HG03095 (cell line): ENCODE measurements at regions not wholly inside any gene's neighbourhood (a gene's known extent, or its start where the extent isn't known, plus 50 kb on each side); places are given as distances from the start of the nearest gene placed in this dataset.

Experiments used
- ATAC-seq: cut with Tn5 transposase; IDR thresholded peaks from one replicate; pipeline ENCODE4 v1.9.1; 2021; ENCODE audit warnings: moderate library complexity; ENCODE audit not compliant: unreplicated experiment

DNA sequence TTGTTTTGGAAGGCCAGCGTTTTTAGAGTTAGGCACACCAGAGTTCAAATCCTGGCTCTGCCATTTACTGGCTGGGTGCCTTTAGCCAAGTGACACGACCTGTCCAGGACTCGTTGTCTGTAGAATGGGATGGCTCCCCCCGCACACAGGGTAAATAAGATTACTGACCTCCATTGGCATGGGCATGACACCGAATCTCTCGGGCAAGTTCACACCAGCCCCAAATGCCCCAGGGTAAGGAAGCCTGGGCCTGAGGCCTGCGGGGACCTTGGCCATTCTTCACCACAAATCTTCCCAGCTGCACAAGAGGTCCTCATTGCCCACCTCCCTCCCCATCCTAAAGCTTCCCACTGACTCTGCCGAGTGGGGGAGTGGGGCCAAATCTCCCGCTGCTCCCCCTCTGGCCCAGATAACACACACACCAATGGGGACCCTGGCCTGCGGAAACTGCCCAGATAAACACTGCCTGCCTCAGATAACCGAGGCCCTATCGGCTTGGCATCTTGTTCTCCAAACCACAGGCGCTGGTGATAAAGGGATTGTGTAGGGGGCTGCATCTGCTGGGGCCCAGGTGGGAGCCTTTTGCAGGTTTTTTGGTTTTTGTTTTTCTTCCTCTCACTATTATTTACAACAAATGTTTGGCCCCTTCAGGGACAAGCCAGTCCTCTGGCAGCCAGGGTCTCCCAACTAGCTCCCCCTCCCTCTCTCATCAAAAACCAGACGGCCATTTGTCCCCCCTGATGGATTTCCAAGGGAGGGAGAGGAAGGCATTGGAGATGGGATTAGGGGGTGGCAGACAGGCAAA, 75.0 kb upstream of the LHX1 start:
- ATAC-seq = no peak

DNA sequence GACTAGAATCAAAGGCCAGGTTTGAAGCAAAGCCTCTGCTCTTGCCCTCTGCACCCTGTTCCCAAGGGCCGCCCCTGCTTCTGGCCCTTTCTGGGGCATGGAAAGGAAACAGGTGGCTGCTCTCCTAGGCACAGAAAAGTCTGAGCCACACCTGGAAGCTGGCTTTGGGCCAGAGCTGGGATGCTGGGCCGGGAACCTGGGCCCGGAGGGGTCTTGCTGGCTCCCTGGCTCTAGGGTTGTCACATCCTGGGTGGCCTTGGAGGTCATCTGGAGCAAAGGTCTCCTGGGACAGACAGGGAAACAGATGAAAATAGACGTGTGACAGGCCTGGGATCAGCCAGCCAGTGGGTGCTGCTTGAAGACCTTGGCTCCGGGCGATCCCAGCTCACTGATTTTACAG, 74.1 kb upstream of the LHX1 start:
- ATAC-seq = no peak

DNA sequence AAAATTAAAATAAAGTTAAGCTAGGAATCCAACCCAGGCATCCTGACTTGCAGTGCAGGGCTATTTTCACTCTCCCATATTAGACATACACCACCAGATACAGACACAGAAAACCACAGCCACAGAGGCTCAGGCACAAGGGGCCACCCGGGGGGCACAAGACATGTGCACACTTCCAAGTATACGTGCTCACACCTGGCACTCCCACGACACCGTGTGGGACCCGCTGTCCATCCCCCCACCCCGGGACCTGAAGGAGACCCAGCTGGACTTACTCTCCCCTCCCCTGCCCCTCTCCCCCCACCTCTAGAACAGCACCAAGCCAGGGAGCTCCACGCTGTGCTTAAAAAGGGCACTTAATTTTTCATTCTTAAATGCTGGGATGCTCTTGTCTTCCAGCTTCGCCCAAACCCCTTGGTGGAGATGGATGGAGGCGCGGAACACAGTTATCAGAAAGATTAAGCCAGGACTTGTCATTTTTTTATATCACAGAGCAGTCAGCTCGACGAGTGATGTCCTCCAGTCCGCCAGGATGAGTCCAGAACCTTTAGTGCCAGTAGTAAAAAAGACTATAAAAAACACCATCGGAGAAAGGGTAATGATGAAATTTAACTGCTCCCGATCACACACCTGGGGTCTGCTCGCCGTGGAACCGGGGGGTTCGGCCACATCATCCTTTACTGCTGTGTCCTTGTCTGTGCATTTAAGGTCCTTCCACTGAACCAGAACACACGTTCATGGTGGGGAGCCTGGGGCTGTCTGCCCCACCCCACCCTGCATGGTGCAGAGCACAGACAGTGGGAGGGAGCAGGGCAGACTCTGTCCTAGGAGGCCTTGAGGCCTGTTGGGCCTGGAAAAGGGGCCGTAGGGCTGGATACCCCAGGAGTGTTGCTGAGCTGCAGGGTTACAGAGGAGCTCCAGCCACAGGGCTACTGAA, 73.3 kb upstream of the LHX1 start:
- no peak for ATAC-seq

DNA sequence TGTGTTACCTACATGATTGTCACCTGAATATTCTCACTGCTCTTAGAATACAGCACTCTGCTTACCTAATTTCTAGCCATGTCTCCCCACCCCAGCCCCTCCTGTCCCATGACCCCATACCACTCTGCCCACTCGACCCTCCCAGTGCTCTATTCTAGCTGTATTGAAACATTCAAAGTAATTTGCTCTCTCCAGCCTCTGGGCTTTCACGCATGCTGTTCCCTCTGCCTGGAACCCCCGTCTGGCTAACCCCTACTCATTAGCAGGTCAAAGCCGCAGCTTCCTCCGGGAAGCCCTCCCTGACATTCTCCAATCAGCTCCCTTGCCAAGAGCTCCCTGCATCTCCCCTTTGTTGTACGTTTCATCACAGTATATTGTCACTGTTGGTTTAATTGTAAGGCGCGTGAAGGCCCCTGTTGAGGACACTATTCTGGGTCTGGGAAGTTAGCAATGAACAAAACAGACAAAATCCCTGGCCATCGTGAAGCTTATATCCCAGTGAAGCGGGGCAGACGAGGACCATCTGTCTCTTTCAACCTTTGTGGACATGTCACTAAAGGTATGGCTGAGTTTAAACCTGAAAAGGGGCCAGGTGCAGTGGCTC, 72.3 kb upstream of the LHX1 start:
- no peak for ATAC-seq

DNA sequence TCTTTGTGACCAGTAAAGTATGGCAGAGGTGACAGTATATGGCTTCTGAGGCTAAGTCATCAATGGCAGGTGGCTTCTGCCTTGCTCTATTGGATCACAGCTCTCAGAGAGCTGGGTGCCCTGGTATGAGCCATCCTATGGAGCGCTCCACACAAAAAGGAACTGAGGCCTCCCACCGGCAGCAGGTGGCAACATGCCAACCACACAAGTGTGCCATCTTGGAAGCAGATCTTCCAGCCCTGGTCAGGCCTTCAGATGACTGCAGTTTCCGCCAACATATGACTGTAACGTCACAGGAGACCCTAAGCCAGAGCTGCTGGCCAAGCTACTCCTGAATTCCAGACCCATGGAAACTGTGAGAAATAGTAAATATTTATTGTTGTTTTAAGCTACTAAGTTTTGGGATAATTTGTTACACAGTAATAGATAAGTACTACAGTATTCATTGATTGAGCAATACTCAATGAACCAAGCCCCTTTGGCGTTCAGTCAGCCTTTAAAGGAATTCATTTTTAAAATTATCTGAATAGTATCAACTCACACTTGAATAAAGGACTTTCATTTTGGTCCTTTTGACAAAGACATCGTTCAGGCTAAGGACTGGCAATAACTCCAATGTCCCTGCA, 69.4 kb upstream of the LHX1 start:
- ATAC-seq = no peak

DNA sequence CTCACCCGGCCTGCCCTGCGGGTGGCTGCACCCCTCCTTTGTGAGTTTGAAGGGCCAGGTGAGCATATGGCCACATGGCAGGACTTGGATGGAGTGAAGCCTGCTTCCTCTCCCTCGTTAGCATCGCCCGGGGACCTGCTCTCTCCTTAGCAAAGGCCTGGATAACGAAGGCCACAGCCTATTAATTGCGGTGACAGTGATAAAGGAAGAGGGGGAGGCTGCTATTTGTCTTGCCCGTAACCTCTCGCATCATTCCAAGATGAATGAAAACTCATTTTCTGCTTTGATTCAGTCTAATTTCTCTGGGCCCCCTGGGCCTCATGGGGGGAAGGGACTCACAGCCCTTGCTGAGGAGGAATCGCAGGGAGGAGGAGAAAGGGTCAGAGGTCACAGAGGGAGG, 68.5 kb upstream of the LHX1 start:
- ATAC-seq = no peak

DNA sequence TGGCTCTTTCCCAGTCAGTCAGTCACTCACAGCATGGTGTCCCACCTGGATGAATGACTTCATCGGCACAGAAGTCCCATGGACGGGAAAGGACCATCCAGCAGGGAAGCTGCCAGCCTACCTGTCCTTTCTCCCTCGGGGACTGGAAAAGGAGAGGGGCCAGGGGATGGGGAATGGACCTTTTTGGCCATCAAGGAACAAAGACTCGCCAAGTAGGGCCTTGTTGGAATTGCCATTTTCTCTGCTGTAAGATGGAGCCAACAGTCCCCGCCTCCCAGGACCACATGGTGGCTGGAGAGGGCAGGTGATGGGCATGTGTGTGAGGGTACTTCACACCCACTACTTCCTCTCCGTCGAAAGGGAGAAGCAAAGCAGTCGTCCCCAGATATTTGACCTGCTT, 67.8 kb upstream of the LHX1 start:
- no peak for ATAC-seq

DNA sequence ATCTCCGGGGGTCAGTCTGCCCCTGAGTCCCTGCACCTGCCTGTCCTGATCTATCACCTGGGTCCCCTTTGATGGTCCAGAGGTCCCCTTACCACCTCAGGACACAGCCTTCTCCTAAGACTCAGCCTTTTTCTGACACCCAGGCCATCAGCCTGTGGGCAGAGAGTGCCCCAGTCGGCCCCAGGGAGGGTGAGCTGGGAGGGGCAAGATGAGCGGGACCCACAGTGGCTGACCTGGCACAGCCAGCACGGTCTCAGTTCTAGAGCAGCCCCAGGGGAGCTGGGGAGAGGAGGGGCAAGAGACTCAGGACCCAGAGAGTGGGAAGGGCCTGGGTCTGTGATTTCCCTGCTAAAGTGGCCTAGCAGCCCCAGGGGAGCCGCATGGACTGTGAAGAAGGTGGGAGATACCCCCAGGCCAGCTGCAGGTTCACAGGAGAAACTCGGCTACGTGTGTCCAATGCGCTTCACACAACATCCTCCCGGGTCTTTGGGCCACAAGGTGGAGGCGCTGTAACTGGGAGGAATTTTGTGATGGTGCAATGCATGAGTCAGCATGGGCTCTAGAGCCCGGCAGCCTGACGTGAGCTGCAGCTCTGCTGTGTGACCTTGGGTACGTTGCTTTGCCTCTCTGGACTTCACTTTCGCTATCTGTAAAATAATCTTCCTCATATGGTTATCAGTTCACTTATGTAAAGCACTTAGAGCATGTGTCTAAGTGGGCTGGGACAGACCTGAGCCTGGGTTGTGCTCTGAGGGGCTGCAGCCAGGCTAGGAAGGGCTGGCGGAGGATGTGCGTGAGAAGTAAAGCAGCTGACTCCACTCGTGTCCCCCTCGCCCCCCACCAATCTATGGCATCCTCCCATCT, 67.2 kb upstream of the LHX1 start:
- no peak for ATAC-seq

DNA sequence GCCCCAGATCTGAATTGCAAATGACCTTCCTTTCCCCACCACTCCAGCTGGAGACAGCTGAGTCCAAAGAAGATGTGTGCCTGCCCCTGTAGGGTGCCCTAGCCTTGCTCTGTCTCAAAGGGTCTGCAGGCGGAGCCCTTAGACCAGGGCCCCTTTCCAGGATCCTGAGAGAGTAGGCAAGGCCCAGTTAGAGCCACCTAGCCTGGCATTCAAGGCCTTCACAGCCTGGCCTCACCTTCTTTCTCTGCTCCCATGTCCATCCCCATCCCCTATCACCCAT, 66.6 kb upstream of the LHX1 start:
- ATAC-seq = no peak

DNA sequence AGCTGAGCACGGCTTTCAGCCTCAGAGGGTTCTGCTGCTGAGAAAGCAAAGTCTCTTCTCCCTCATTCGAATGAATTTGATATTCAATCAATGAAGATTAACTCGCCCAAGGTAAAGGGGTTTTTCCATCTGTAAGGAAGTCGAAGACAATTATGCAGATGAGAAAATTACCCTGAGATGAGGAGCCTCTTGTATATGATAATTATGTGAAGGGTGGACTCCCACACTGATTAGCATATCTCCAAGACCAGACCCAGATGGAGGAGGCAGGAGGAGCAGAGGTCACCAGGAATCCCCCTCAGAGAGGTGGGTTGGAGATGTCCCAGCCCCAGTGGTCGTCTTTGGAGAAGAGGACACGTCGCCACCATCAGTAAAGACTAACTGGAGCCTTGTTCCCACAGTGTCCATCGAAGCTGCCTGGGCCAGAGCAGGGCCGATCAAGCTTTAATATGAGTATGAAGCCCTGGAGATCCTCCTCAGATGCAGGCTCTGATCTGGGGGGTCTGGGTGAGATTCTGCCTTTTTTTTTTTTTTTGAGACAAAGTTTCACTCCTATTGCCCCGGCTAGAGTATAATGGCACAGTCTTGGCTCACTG, 61.5 kb upstream of the LHX1 start:
- no peak for ATAC-seq

DNA sequence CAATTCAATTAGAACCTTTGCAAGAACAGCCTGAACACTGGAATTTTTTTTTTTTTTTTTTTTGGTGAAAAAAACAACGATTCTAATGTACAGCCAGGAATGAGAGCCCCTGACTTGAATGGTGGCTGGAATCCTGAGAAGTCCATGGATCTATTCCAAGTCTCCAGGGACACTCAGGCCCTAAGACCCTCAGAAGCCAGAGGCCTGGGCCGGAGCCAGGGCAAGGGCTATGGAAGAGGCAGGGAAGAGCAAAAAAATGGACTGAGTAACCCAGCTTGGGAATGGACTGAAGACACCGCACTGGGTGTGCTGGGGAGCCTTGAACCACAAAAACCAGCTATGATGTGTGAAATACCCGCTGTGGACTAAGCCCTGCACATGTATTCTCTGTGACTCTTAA, 60.3 kb upstream of the LHX1 start:
- ATAC-seq = no peak

DNA sequence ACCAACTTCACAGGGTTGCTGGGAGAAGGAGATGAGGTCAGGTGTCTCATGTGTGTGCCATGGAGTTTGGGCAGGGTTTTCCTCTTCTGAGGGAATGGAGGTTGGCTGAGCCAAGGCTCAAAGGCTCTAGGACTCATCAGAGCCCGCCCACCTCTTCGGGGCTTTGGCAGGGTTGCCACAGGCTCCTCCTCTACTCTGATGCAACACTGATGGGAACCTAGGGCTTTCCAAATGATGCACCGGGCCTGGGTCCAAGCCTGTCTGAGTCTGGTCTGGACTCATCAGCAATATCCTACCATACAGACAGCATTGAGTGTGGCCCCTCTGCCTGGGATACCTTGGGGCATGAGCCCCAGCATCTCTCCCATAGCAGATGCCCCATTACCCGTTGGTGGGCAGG, 59.5 kb upstream of the LHX1 start:
- ATAC-seq = no peak

DNA sequence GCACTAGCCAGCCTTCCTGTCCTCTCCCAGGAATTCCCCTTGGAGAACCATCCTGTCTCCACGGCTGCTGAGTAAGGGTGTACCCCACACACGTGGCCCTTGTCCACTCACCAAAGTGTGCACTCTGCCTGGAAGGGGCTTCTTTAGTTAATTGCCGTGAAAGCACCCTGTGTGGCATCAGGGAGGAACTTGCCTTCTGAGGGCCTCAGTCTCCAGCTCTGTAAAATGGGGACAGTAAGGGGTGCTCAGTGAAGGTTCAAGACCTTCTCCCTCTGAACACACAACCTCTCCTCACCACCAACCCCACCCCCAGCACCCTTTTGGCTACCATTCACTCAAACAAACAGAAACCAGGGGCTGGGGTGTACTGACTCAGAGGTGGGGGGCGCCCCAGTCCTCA, 59.1 kb upstream of the LHX1 start:
- ATAC-seq = no peak

DNA sequence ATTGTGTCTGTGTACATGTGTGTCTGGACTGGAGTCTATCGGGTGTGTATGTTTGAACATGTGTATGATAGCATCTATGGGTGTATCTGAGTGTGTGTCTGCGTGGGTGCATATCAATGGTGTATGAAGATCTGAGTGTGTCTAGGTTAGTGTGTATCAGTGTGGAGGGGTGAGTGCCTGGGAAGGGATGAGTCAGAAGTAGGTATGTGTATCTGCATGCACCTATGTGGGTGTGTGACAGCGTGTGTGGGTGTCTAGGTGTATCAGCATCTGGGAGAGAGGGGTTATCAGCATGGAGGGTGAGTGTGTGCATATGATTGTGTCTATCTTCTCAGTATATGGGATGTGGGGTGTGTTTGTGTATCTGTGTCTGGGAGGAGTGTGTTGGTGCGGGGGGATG, 58.2 kb upstream of the LHX1 start:
- no peak for ATAC-seq

DNA sequence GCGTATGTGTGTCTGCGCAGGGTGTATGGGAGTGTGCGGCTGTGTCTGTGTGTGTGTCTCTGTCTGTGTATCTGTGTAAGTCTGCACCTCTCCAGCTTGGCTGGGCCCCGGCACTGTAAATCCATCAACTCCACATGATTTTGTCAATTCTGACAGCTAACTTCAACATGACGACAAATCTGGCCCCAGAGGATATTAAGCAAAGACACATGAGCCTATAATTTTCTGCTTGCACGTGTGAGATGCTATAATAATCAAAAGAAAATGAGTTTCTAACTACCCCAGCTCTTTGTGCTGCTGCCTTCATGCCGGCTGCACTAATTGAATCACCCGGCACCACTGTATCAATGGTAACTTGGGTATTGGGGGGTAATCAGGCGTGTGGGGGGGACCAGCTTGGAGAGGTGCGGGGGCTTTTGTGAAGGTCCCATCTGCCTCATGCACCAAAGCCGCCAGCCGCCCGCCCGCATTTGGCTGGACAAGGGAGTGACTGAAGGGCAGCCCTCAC, 57.6 kb upstream of the LHX1 start:
- no peak for ATAC-seq

DNA sequence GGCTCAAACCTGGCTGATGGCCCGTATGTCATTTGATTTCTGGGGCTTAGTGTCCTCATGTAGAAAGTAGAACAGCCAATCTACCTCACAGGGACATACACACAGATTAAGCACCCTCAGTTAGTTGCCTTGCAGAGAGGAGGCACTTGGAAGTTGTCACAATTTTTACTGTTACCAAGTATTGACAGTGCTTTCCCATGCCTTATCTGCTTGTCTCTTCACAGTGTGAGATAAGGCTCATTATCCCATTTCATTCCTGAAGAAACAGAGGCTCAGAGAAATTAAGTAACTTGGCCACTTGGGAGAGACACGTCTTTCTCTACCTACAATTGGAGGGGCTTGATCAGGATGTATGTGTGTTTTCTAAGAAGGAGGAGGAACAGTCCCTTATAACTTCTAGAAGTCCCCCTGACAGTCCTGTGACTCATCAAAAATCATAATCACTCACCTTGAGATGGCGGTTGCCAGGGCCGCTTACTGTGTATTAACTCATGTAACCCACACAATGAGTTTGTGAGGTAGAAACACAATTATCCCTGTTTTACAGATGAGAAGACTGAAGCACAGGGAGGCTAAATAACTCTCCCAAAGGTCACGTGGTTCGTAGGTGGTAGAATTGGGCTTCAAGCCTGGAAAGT, 56.9 kb upstream of the LHX1 start:
- ATAC-seq = no peak

DNA sequence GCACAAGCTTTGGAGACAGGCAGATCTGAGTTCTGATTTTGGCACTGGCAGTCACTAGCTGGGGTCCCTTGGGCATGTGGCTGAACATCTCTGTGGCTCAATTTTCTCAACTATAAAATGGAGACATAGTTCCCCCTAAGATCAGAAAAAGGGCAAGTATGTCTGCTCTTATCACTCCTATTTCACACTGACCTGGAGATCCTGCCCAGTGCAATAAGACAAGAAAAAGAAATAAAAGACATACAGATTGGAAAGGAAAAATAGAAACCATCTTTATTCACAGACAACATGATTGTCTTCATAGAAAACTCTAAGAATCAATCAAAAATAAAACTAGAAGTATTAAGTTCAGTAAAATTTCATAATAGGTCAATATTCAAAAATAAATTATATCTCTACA, 56.0 kb upstream of the LHX1 start:
- no peak for ATAC-seq

DNA sequence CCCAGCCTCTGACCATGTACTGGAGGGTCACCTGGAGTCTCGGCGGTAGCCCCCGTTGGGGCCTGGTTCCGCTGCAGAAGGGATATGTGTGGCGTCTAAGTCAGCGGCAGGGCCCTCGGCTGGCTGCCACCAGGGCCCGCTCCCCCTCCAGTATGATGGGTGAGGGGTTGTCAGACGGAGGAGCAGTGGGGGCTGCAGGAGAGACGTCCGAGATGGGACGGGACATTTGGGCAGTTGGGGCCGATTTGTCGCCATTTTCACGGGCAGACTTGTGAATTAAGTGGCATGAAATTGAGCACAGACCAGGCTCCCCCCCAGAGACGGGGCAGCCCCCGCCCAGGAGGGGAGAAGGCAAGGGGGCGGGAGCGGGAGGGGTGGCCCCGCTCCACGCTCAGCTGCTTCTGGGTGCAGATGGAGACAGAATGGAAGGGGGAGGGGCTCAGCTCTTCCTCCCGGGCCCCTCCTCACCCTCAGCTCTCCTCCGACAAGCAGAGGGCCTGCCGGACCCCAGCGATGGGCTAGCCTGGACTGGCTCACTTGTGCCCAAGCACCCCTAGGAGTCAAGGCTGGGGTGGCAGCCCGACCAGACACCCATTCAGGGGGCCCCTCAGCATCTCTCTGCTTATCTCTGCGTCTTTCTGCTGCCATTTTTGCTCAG, 52.7 kb upstream of the LHX1 start:
- ATAC-seq = no peak

DNA sequence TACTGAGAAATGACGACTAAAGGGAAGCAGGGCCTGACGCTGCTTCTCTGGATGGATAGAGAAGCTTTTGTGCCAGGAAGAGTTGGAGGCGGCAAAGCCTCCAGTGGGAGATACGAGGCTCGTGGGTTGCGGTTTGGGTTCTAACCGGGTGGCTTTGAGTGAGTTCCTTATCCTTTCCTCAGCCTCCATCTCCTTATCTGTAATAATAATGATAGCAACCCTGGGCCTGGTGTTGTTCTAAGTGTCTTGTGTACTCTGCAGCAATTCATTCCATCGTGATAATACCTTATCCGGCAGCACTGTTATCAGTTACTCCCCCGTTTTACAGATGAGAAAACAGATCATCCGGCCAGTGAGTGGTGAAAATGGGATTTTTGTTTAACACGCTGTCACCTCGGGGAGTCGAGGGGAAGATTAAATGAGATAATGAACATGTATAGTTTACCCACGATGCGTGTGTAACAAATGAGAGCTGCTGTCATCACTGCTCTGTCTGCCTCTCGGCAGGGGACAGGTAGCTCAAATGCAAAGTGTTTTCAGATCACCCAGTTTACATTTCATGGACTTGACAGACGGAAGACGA, 52.0 kb upstream of the LHX1 start:
- ATAC-seq = no peak
